H1 (cell line): ENCODE measurements at regions not wholly inside any gene's neighbourhood (a gene's known extent, or its start where the extent isn't known, plus 50 kb on each side); places are given as distances from the start of the nearest gene placed in this dataset.

Experiments used
- CTCF ChIA-PET: fragments of 300-600 bp; sonication (Branson Sonifier 250); formaldehyde crosslinking; loops from one replicate; lab custom pipeline; 2021; ENCODE audit not compliant: partially characterized antibody; lab: Charles Lee
- POLR2A ChIA-PET: fragments of 300-600 bp; sonication (Branson Sonifier 250); formaldehyde crosslinking; loops from one replicate; lab custom pipeline; 2021; ENCODE audit warnings: inconsistent platforms; ENCODE audit not compliant: partially characterized antibody; lab: Charles Lee
- DNase-seq, 2 experiments: peaks; one replicate each; pipeline versions ENCODE4 v3.0.0 to v3.0.0-alpha.2; 2010 to 2022; ENCODE audit warnings: low spot score in 2 of 2, low read depth in 1 of 2, mixed read lengths in 1 of 2
- FAIRE-seq: peaks from 2 replicates; lab custom pipeline; 2011; peaks lifted over from hg19 to GRCh38; lab: Jason Lieb, UNC
- H2AFZ ChIP-seq: 2 replicates; pipeline ENCODE4 v1.8.1; 2012; ENCODE audit warnings: low read length, inconsistent platforms
- H2AK5ac ChIP-seq: 2 replicates; pipeline ENCODE4 v1.6.1; 2013; ENCODE audit warnings: low read depth, low read length
- H2BK120ac ChIP-seq: replicated peaks from 2 replicates; pipeline ENCODE3; 2013; ENCODE audit warnings: low read depth, low read length, inconsistent platforms
- H2BK12ac ChIP-seq: 2 replicates; pipeline ENCODE4 v1.6.1; 2013; ENCODE audit warnings: low read depth, low read length
- H2BK15ac ChIP-seq: 2 replicates; pipeline ENCODE4 v1.6.1; 2013; ENCODE audit warnings: low read length
- H2BK20ac ChIP-seq: 2 replicates; pipeline ENCODE4 v1.6.1; 2013; ENCODE audit warnings: low read length
- H2BK5ac ChIP-seq: 2 replicates; pipeline ENCODE4 v1.6.1; 2013; ENCODE audit warnings: low read depth, low read length
- H3K14ac ChIP-seq: 2 replicates; pipeline ENCODE4 v1.6.1; 2013; ENCODE audit warnings: inconsistent platforms; ENCODE audit not compliant: insufficient read length
- H3K18ac ChIP-seq: 2 replicates; pipeline ENCODE4 v1.6.1; 2013; ENCODE audit warnings: low read length; ENCODE audit errors: extremely low read depth
- H3K23ac ChIP-seq: 2 replicates; pipeline ENCODE4 v1.6.1; 2013; ENCODE audit warnings: inconsistent platforms; ENCODE audit not compliant: insufficient read length
- H3K23me2 ChIP-seq: 2 replicates; pipeline ENCODE4 v1.6.1; 2013; ENCODE audit warnings: low read depth, low read length
- H3K27ac ChIP-seq: 2 replicates; pipeline ENCODE4 v1.6.1; 2011; ENCODE audit warnings: low read depth, low read length, inconsistent platforms
- H3K27me3 ChIP-seq, 4 experiments: replicated peaks in 1 of 4; 1 replicate in 1 of 4; 2 replicates in 3 of 4; pipeline versions ENCODE4 v1.6.1 to v1.8.1; 2011 to 2013; ENCODE audit warnings: low read length in 3 of 4, mild to moderate bottlenecking in 3 of 4, inconsistent platforms in 2 of 4, mixed read lengths in 2 of 4, moderate library complexity in 1 of 4; ENCODE audit not compliant: control insufficient read depth in 3 of 4, insufficient read depth in 3 of 4; ENCODE audit errors: extremely low read depth in 1 of 4
- H3K36me3 ChIP-seq, 4 experiments: 2 replicates each; pipeline versions ENCODE4 v1.6.1 to v1.8.1; 2011 to 2013; ENCODE audit warnings: mild to moderate bottlenecking in 4 of 4, low read length in 3 of 4, moderate library complexity in 2 of 4, control low read depth in 1 of 4, inconsistent platforms in 1 of 4; ENCODE audit not compliant: insufficient read depth in 4 of 4, control insufficient read depth in 2 of 4
- H3K4ac ChIP-seq: replicated peaks from 2 replicates; pipeline ENCODE3; 2013; ENCODE audit warnings: low read length, low read depth, mixed read lengths, inconsistent platforms; ENCODE audit not compliant: insufficient read length
- H3K4me1 ChIP-seq, 4 experiments: replicated peaks in 1 of 4; 1 replicate in 1 of 4; 2 replicates in 3 of 4; pipeline versions ENCODE4 v1.6.1 to v1.8.1; 2011 to 2013; ENCODE audit warnings: low read length in 3 of 4, inconsistent platforms in 2 of 4, mixed read lengths in 1 of 4; ENCODE audit not compliant: insufficient read depth in 4 of 4, control insufficient read depth in 3 of 4
- H3K4me2 ChIP-seq, 2 experiments: 2 replicates each; pipeline versions ENCODE4 v1.6.1 to v1.8.1; 2011 to 2013; ENCODE audit warnings: low read depth in 2 of 2, low read length in 2 of 2, control low read depth in 1 of 2, inconsistent platforms in 1 of 2, mild to moderate bottlenecking in 1 of 2; ENCODE audit not compliant: insufficient read depth in 1 of 2
- H3K4me3 ChIP-seq, 4 experiments: fragments of 200-600, 300-600 bp in 1 of 4; sonication (generic), shearing (Covaris generic), sonication (Bioruptor Twin) in 1 of 4; 2 replicates each; pipeline versions ENCODE4 v1.5.1 to v1.8.1; 2011 to 2016; ENCODE audit warnings: low read length in 4 of 4, low read depth in 3 of 4, control low read depth in 2 of 4, inconsistent platforms in 2 of 4, mild to moderate bottlenecking in 2 of 4, mixed read lengths in 1 of 4, moderate library complexity in 1 of 4; ENCODE audit not compliant: insufficient read depth in 2 of 4; ENCODE audit errors: extremely low read depth in 1 of 4
- H3K56ac ChIP-seq: replicated peaks from 2 replicates; pipeline ENCODE3; 2013; ENCODE audit warnings: low read depth, mild to moderate bottlenecking, mixed read lengths, low read length, inconsistent platforms; ENCODE audit not compliant: insufficient read length
- H3K79me1 ChIP-seq: 2 replicates; pipeline ENCODE4 v1.6.1; 2013; ENCODE audit warnings: low read depth, low read length, control low read depth
- H3K79me2 ChIP-seq, 2 experiments: 2 replicates each; pipeline versions ENCODE4 v1.6.1 to v1.8.1; 2012 to 2013; ENCODE audit warnings: low read length in 2 of 2, mild to moderate bottlenecking in 2 of 2, inconsistent platforms in 1 of 2; ENCODE audit not compliant: insufficient read depth in 2 of 2, control insufficient read depth in 1 of 2
- H3K9ac ChIP-seq, 4 experiments: replicated peaks in 1 of 4; 1 replicate in 1 of 4; 2 replicates in 3 of 4; pipeline versions ENCODE4 v1.6.1 to v1.8.1; 2011 to 2013; ENCODE audit warnings: low read depth in 3 of 4, low read length in 3 of 4, control low read depth in 2 of 4, mild to moderate bottlenecking in 2 of 4, moderate library complexity in 2 of 4, inconsistent platforms in 1 of 4; ENCODE audit errors: extremely low read depth in 1 of 4
- H3K9me3 ChIP-seq, 2 experiments: 2 replicates each; pipeline versions ENCODE4 v1.6.1 to v1.8.1; 2012 to 2013; ENCODE audit warnings: mild to moderate bottlenecking in 2 of 2, moderate library complexity in 2 of 2, control low read depth in 1 of 2, inconsistent platforms in 1 of 2, low read depth in 1 of 2, low read length in 1 of 2, mixed read lengths in 1 of 2; ENCODE audit not compliant: insufficient read depth in 2 of 2
- H4K20me1 ChIP-seq, 2 experiments: replicated peaks in 1 of 2; 2 replicates each; pipeline versions ENCODE3 to v1.8.1; 2011 to 2013; ENCODE audit warnings: inconsistent platforms in 2 of 2, low read length in 2 of 2, mild to moderate bottlenecking in 1 of 2; ENCODE audit not compliant: insufficient read depth in 2 of 2, control insufficient read depth in 1 of 2
- H4K5ac ChIP-seq: 2 replicates; pipeline ENCODE4 v1.6.1; 2013; ENCODE audit warnings: low read length, low read depth, mixed read lengths, inconsistent platforms; ENCODE audit not compliant: insufficient read length
- H4K8ac ChIP-seq: 2 replicates; pipeline ENCODE4 v1.8.0; 2013; ENCODE audit warnings: mild to moderate bottlenecking, moderate library complexity, low read length, inconsistent platforms; ENCODE audit not compliant: insufficient read depth; ENCODE audit errors: extremely low read depth
- H4K91ac ChIP-seq: replicated peaks from 2 replicates; pipeline ENCODE3; 2013; ENCODE audit warnings: low read length, mixed read lengths, inconsistent platforms; ENCODE audit not compliant: insufficient read length
- CREB1 ChIP-seq: IDR thresholded peaks from 2 replicates; pipeline ENCODE4 v1.6.1; 2012; ENCODE audit warnings: inconsistent platforms
- CTBP2 ChIP-seq: IDR thresholded peaks from 2 replicates; pipeline ENCODE4 v1.7.0; 2011; ENCODE audit warnings: borderline replicate concordance, mild to moderate bottlenecking, moderate library complexity, mixed read lengths, low read length; ENCODE audit not compliant: insufficient read depth, insufficient read length
- EGR1 ChIP-seq: IDR thresholded peaks from 2 replicates; pipeline ENCODE4 v1.6.1; 2011; ENCODE audit warnings: low read depth, low read length, borderline replicate concordance
- GTF2F1 ChIP-seq: IDR thresholded peaks from 2 replicates; pipeline ENCODE4 v1.6.1; 2012; ENCODE audit warnings: low read depth, low read length, improper control_type of control experiment, borderline replicate concordance
- HDAC2 ChIP-seq, 2 experiments: fragments of 300-600 bp in 1 of 2; sonication (generic) in 1 of 2; IDR thresholded peaks; 2 replicates each; pipeline ENCODE4 v1.6.1; 2011 to 2012; ENCODE audit warnings: low read depth in 2 of 2, low read length in 2 of 2, mild to moderate bottlenecking in 2 of 2, moderate library complexity in 2 of 2, borderline replicate concordance in 1 of 2, inconsistent platforms in 1 of 2
- KDM1A ChIP-seq: fragments of 200-600, 300-600 bp; sonication (generic); IDR thresholded peaks from 2 replicates; pipeline ENCODE4 v1.7.1; 2016; ENCODE audit warnings: mild to moderate bottlenecking, low read length, borderline replicate concordance
- KDM5A ChIP-seq: fragments of 200-600 bp; IDR thresholded peaks from 2 replicates; pipeline ENCODE4 v1.7.1; 2012; ENCODE audit warnings: mild to moderate bottlenecking, low read length, inconsistent platforms, mixed read lengths
- MAFK ChIP-seq: IDR thresholded peaks from 2 replicates; pipeline ENCODE4 v1.6.1; 2012; ENCODE audit warnings: low read depth, mild to moderate bottlenecking, improper control_type of control experiment, low read length
- PHF8 ChIP-seq: fragments of 200-600 bp; sonication (generic); conservative IDR thresholded peaks from 2 replicates; pipeline ENCODE4 v1.7.1; 2012; ENCODE audit warnings: low read depth, mild to moderate bottlenecking, inconsistent platforms, low read length, moderate library complexity
- POLR2A ChIP-seq, 2 experiments: IDR thresholded peaks; 1 replicate in 1 of 2; 2 replicates in 1 of 2; pipeline ENCODE4 v1.6.1; 2011; ENCODE audit warnings: low read depth in 2 of 2, low read length in 2 of 2, mild to moderate bottlenecking in 2 of 2; ENCODE audit errors: control extremely low read depth in 1 of 2
- POU5F1 ChIP-seq: IDR thresholded peaks from 2 replicates; pipeline ENCODE4 v1.6.1; 2011; ENCODE audit warnings: low read depth, mild to moderate bottlenecking, low read length, moderate library complexity
- RBBP5 ChIP-seq: IDR thresholded peaks from 2 replicates; pipeline ENCODE4 v1.7.1; 2012; ENCODE audit warnings: low read depth, mild to moderate bottlenecking, inconsistent platforms, low read length, moderate library complexity, borderline replicate concordance
- SP1 ChIP-seq: IDR thresholded peaks from 2 replicates; pipeline ENCODE4 v1.6.1; 2011; ENCODE audit warnings: low read depth, low read length
- TAF1 ChIP-seq: IDR thresholded peaks from 2 replicates; pipeline ENCODE4 v1.6.1; 2011; ENCODE audit warnings: mild to moderate bottlenecking, low read depth, low read length
- TEAD4 ChIP-seq: IDR thresholded peaks from 2 replicates; pipeline ENCODE4 v1.6.1; 2012; ENCODE audit warnings: low read depth, low read length, inconsistent platforms, mixed read lengths
- WGBS, 2 experiments: shearing (Covaris generic) in 1 of 2; methylation state at CpG; one replicate each; pipeline versions ENCODE4 v1.1.6 to v1.1.7; 2013 to 2015; ENCODE audit warnings: low lambda C conversion rate in 2 of 2, mixed read lengths in 2 of 2, inconsistent platforms in 1 of 2, low coverage in 1 of 2, missing lambda C conversion rate in 1 of 2; ENCODE audit not compliant: insufficient replicate concordance in 2 of 2, insufficient coverage in 1 of 2, insufficient read length in 1 of 2; ENCODE audit errors: extremely low coverage in 1 of 2, missing lambda C conversion rate in 1 of 2; 5-methylcytosine and 5-hydroxymethylcytosine counted together

GRCh38 chr4:123588631-123589241, 192.1 kb downstream of the SPRY1 start:
- H4K8ac ChIP-seq: no peak overlapping the region
- no peak overlapping the region for H3K14ac ChIP-seq
- WGBS, 2 experiments: 94% methylated on average over 8 of the region's 8 CpGs; no CpG with 5 or more reads in 1 of the 2 experiments
- H2BK120ac ChIP-seq: no peak overlapping the region
- no peak overlapping the region for H2BK20ac ChIP-seq
- no peak overlapping the region for H2AK5ac ChIP-seq
- H3K18ac ChIP-seq: no peak overlapping the region
- no peaks in the 10 kb centered on the region for H3K79me1 ChIP-seq
- FAIRE-seq: no peak
- H2BK5ac ChIP-seq: no peak overlapping the region
- no peaks in the 10 kb centered on the region for H3K79me2 ChIP-seq
- POLR2A ChIA-PET: no interaction called here
- CTCF ChIA-PET: interaction anchor here (0.5 to 2.1 kb wide), 3 partner anchors 24 to 45 kb away, joined by 3 to 7 read pairs (median 3); no protein-coding TSS in a partner anchor
- no peak overlapping the region for H3K23ac ChIP-seq
- H3K36me3 ChIP-seq: no peaks in the 10 kb centered on the region
- no peak overlapping the region for H2AFZ ChIP-seq
- H3K4me1 ChIP-seq: peaks cover 0 to 3% (median 0%) of the 10 kb centered on the region in 4 experiments; a peak in 1 of 7 replicates
- no peak for DNase-seq
- H3K23me2 ChIP-seq: no peaks in the 10 kb centered on the region
- H3K9ac ChIP-seq: no peak overlapping the region
- no peaks in the 10 kb centered on the region for H3K9me3 ChIP-seq
- H2BK12ac ChIP-seq: no peak overlapping the region
- no peak overlapping the region for H4K91ac ChIP-seq
- no peak overlapping the region for H2BK15ac ChIP-seq
- H3K27me3 ChIP-seq: no peaks in the 10 kb centered on the region
- H4K20me1 ChIP-seq: no peaks in the 10 kb centered on the region
- no peak overlapping the region for H3K27ac ChIP-seq
- no peak overlapping the region for H3K4me2 ChIP-seq
- H3K4ac ChIP-seq: no peak overlapping the region
- H3K56ac ChIP-seq: no peak overlapping the region
- no peak overlapping the region for H4K5ac ChIP-seq
- no peak overlapping the region for H3K4me3 ChIP-seq
- TF ChIP-seq CREB1: no peak
- TF ChIP-seq TEAD4: no peak
- TF ChIP-seq RBBP5: no peak
- no peak for TF ChIP-seq KDM1A
- TF ChIP-seq POLR2A (IDR thresholded peaks at IDR 0.05; ENCODE audit: control extremely low read depth in 1 of 2, low read depth in 2 of 2, low read length in 2 of 2): no peak
- no peak for TF ChIP-seq KDM5A
- no peak for TF ChIP-seq TAF1
- no peak for TF ChIP-seq POU5F1
- no peak for TF ChIP-seq SP1
- no peak for TF ChIP-seq MAFK
- no peak for TF ChIP-seq CTBP2
- no peak for TF ChIP-seq PHF8
- no peak for TF ChIP-seq HDAC2 (IDR thresholded peaks at IDR 0.05; ENCODE audit: borderline replicate concordance in 1 of 2, low read depth in 2 of 2, low read length in 2 of 2)
- TF ChIP-seq GTF2F1: no peak
- no peak for TF ChIP-seq EGR1
